Endothelial cell of umbilical vein (primary cell): ENCODE measurements at regions not wholly inside any gene's neighbourhood (a gene's known extent, or its start where the extent isn't known, plus 50 kb on each side); places are given as distances from the start of the nearest gene placed in this dataset.

Source experiments
- BruUV-seq: library from RNA; stranded (reverse); fragments of 400-500 nt; replicated peaks from 2 replicates; lab custom pipeline; 2021; lab: Mats Ljungman, UMichigan
- CTCF ChIA-PET: fragments of 300-600, 350-600 bp; sonication (Branson Sonifier 250); formaldehyde crosslinking; loops from one replicate; lab custom pipeline; 2021; ENCODE audit warnings: antibody characterized with exemption, inconsistent platforms; lab: Charles Lee
- POLR2A ChIA-PET: fragments of 300-600, 350-600 bp; sonication (Branson Sonifier 250); formaldehyde crosslinking; loops from one replicate; lab custom pipeline; 2021; ENCODE audit warnings: antibody characterized with exemption, inconsistent platforms; lab: Charles Lee
- DNase-seq: peaks from one replicate; pipeline ENCODE4 v3.0.0-alpha.2; 2011; ENCODE audit warnings: low read depth, low spot score
- FAIRE-seq: peaks from 2 replicates; lab custom pipeline; 2011; peaks lifted over from hg19 to GRCh38; lab: Jason Lieb, UNC
- H2AFZ ChIP-seq: 2 replicates; pipeline ENCODE4 v1.6.0; 2012; ENCODE audit warnings: low read depth, low read length, control low read depth, inconsistent platforms
- H3K27ac ChIP-seq: 2 replicates; pipeline ENCODE4 v1.5.1; 2011; ENCODE audit warnings: low read depth, mild to moderate bottlenecking, control low read depth, low read length, moderate library complexity; ENCODE audit not compliant: insufficient read depth
- H3K27me3 ChIP-seq, 2 experiments: 2 replicates each; pipeline versions ENCODE4 v1.6.0 to v1.6.1; 2011; ENCODE audit warnings: low read length in 2 of 2, mixed read lengths in 1 of 2; ENCODE audit not compliant: control insufficient read depth in 2 of 2, insufficient read depth in 2 of 2
- H3K36me3 ChIP-seq, 2 experiments: 2 replicates in 1 of 2; 3 replicates in 1 of 2; pipeline ENCODE4 v1.5.1; 2011; ENCODE audit warnings: low read length in 2 of 2, mild to moderate bottlenecking in 1 of 2, moderate library complexity in 1 of 2; ENCODE audit not compliant: control insufficient read depth in 2 of 2, insufficient read depth in 2 of 2; ENCODE audit errors: extremely low read depth in 1 of 2
- H3K4me1 ChIP-seq: 3 replicates; pipeline ENCODE4 v1.5.1; 2011; ENCODE audit warnings: mild to moderate bottlenecking, low read length; ENCODE audit not compliant: control insufficient read depth, insufficient read depth; ENCODE audit errors: extremely low read depth
- H3K4me2 ChIP-seq: 2 replicates; pipeline ENCODE4 v1.6.1; 2011; ENCODE audit warnings: low read length, control low read depth, mixed read lengths; ENCODE audit not compliant: insufficient read depth
- H3K4me3 ChIP-seq, 3 experiments: fragments of 200-600 bp in 1 of 3; sonication (generic), shearing (Covaris generic) in 1 of 3; replicated peaks in 1 of 3; 2 replicates each; pipeline ENCODE4 v1.5.1; 2011 to 2016; ENCODE audit warnings: control low read depth in 3 of 3, low read length in 3 of 3, mild to moderate bottlenecking in 2 of 3, inconsistent platforms in 1 of 3, low read depth in 1 of 3, moderate library complexity in 1 of 3; ENCODE audit not compliant: insufficient read depth in 1 of 3
- H3K79me2 ChIP-seq: 2 replicates; pipeline ENCODE4 v1.6.0; 2012; ENCODE audit warnings: low read length, inconsistent platforms; ENCODE audit not compliant: control insufficient read depth, insufficient read depth
- H3K9ac ChIP-seq: replicated peaks from 2 replicates; pipeline ENCODE3; 2011; ENCODE audit warnings: low read length, control low read depth; ENCODE audit not compliant: insufficient read depth; ENCODE audit errors: extremely low read depth
- H3K9me1 ChIP-seq: replicated peaks from 3 replicates; pipeline ENCODE4 v1.6.0; 2011; ENCODE audit warnings: mild to moderate bottlenecking, low read length; ENCODE audit not compliant: control insufficient read depth, insufficient read depth; ENCODE audit errors: extremely low read depth
- H3K9me3 ChIP-seq: replicated peaks from 2 replicates; pipeline ENCODE4 v1.5.1; 2012; ENCODE audit warnings: low read length, inconsistent platforms; ENCODE audit not compliant: control insufficient read depth, insufficient read depth
- H4K20me1 ChIP-seq: replicated peaks from 2 replicates; pipeline ENCODE3; 2011; ENCODE audit warnings: mild to moderate bottlenecking, low read length; ENCODE audit not compliant: control insufficient read depth, insufficient read depth; ENCODE audit errors: extremely low read depth
- EZH2 ChIP-seq: IDR thresholded peaks from 2 replicates; pipeline ENCODE4 v1.6.1; 2012; ENCODE audit warnings: borderline replicate concordance, low read depth, mild to moderate bottlenecking, moderate library complexity, low read length, inconsistent platforms; ENCODE audit not compliant: severe bottlenecking
- FOS ChIP-seq: IDR thresholded peaks from 2 replicates; pipeline ENCODE4 v1.6.1; 2011; ENCODE audit warnings: mild to moderate bottlenecking, low read length, moderate library complexity, borderline replicate concordance; ENCODE audit not compliant: insufficient read depth
- GATA2 ChIP-seq: IDR thresholded peaks from 2 replicates; pipeline ENCODE4 v1.7.0; 2011; ENCODE audit warnings: low read depth, mild to moderate bottlenecking, moderate library complexity, mixed read lengths, low read length; ENCODE audit not compliant: insufficient read length, insufficient read depth
- JUN ChIP-seq: IDR thresholded peaks from 2 replicates; pipeline ENCODE4 v1.6.1; 2011; ENCODE audit warnings: borderline replicate concordance, low read depth; ENCODE audit not compliant: insufficient read length, insufficient read depth
- MYC ChIP-seq: IDR thresholded peaks from one replicate; pipeline ENCODE4 v1.6.1; 2011; ENCODE audit warnings: mild to moderate bottlenecking, low read depth, low read length
- POLR2A ChIP-seq: IDR thresholded peaks from 2 replicates; pipeline ENCODE4 v1.6.1; 2012; ENCODE audit warnings: low read depth, mild to moderate bottlenecking, control low read depth, low read length
- POLR2AphosphoS5 ChIP-seq: IDR thresholded peaks from 2 replicates; pipeline ENCODE4 v1.6.1; 2012; ENCODE audit warnings: low read depth, mild to moderate bottlenecking, control low read depth, low read length, moderate library complexity; ENCODE audit not compliant: insufficient read depth
- dilution Hi-C: fragments of 300-500 bp; cut with MboI; formaldehyde crosslinking; loops from one replicate; pipeline ENCODE4 v1.15.0; 2019; ENCODE audit warnings: low sequenced_read_pairs; ENCODE audit not compliant: extremely low pct_ligation_motif_present
- intact Hi-C: fragments of 100-400 bp; cut with micrococcal nuclease; formaldehyde crosslinking; loops from one replicate; pipeline ENCODE4 v1.10.0; 2022
- TF ChIP-seq, protein P1 (sequence below), 2 donors: IDR thresholded peaks; 1 replicate in 1 of 2; 2 replicates in 1 of 2; pipeline ENCODE4 v1.5.1; 2011; ENCODE audit warnings: low read length in 2 of 2, mild to moderate bottlenecking in 2 of 2, moderate library complexity in 2 of 2, control low read depth in 1 of 2, inconsistent platforms in 1 of 2, low read depth in 1 of 2; ENCODE audit not compliant: insufficient read depth in 1 of 2; ENCODE audit errors: extremely low read depth in 1 of 2
- TF ChIP-seq, protein P2 (sequence below): IDR thresholded peaks from 2 replicates; pipeline ENCODE4 v1.6.1; 2011; ENCODE audit not compliant: insufficient read depth, insufficient read length

DNA sequence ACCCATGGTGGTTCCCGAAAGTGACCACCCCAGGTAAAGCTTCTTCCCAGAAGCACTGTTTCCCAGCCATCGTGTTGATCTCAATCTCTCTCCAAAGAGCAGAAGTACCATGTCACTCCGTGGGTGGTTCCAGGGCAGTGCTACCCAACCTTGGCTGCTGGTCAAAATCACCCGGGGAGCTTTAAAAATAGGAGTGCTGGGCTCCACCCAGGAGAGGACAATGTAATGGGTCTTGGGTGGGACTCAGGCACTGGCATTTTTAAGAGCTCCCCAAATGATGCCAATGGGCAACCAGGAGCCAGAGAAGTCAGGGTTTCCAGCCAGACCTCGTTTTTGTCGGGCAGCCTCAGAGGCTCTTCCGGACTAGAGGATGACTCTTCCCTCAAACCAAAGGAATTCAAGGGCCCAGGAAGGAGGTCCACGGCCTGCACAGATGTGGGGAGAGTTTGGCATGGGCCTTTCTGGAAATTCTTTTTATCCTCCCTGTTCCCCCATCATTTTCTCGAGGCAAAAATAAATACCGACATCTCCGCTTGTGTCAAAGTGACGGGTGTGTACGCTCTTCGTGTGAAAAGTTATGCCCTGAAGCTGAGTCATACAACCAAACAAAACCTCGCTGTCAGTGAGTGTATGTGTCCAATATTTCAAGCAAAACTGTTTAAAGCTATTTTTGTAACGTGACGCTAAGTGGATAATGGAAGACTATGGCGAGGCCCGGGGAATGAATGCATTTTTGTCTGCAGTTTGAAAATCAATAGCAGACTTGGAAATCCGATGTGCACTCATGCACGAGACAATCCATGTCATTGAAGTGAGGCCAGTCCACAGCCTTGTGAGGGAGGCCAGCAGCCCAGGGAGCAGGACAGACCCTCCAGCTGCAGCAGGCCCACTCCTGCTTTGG is 364.1 kb downstream of the FOXL1 start:
- Histone ChIP-seq H3K9me1 (no peaks in the 10 kb centered on the region), H3K79me2 (no peaks in the 10 kb centered on the region), H3K4me3 (no peak overlapping the region), H3K4me1 (peaks cover 19% of the 10 kb centered on the region), H3K9me3 (no peaks in the 10 kb centered on the region), H3K4me2 (no peak overlapping the region), H2AFZ (no peak overlapping the region), H3K36me3 (no peaks in the 10 kb centered on the region), H4K20me1 (no peaks in the 10 kb centered on the region), H3K27ac (no peak overlapping the region), H3K27me3 (no peaks in the 10 kb centered on the region), H3K9ac (no peak overlapping the region)
- FAIRE-seq (no peak), DNase-seq (no peak)
- TF ChIP-seq, protein P1, sequence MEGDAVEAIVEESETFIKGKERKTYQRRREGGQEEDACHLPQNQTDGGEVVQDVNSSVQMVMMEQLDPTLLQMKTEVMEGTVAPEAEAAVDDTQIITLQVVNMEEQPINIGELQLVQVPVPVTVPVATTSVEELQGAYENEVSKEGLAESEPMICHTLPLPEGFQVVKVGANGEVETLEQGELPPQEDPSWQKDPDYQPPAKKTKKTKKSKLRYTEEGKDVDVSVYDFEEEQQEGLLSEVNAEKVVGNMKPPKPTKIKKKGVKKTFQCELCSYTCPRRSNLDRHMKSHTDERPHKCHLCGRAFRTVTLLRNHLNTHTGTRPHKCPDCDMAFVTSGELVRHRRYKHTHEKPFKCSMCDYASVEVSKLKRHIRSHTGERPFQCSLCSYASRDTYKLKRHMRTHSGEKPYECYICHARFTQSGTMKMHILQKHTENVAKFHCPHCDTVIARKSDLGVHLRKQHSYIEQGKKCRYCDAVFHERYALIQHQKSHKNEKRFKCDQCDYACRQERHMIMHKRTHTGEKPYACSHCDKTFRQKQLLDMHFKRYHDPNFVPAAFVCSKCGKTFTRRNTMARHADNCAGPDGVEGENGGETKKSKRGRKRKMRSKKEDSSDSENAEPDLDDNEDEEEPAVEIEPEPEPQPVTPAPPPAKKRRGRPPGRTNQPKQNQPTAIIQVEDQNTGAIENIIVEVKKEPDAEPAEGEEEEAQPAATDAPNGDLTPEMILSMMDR (IDR thresholded peaks at IDR 0.05; ENCODE audit: extremely low read depth in 1 of 2, insufficient read depth in 1 of 2, low read depth in 1 of 2, low read length in 2 of 2) = no peak
- TF ChIP-seq POLR2AphosphoS5 (no peak), FOS (no peak), EZH2 (no peak), JUN (no peak), MYC (no peak), GATA2 (no peak), POLR2A (no peak)
- TF ChIP-seq, protein P2, sequence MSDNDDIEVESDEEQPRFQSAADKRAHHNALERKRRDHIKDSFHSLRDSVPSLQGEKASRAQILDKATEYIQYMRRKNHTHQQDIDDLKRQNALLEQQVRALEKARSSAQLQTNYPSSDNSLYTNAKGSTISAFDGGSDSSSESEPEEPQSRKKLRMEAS = no peak
- ChIA-PET POLR2A (no interaction called here), CTCF (interaction anchor here (1.1 kb wide), 1 partner anchor 28 kb away, joined by 3 read pairs; no protein-coding TSS in a partner anchor)
- dilution Hi-C loops (no loop called here), intact Hi-C loops (no loop called here)
- no TSS peak for BruUV-seq
